ENCODE measurements at regions not wholly inside any gene's neighbourhood (a gene's known extent, or its start where the extent isn't known, plus 50 kb on each side); places are given as distances from the start of the nearest gene placed in this dataset.

GRCh38 chr3:39752751-39753150, 56.7 kb upstream of the MYRIP start:
- FAIRE-seq (no peak), DNase-seq (ENCODE audit: insufficient read length, low spot score) (no peak)
- no peak for TF ChIP-seq POLR2AphosphoS5 (IDR thresholded peaks at IDR 0.05; ENCODE audit: low read depth, low read length)
- TF ChIP-seq POU2F2 (IDR thresholded peaks at IDR 0.05; ENCODE audit: low read depth, low read length), result no peak
- no peak for TF ChIP-seq SPI1 (IDR thresholded peaks at IDR 0.05; ENCODE audit: low read depth, low read length)
- no peak for TF ChIP-seq TAF1 (IDR thresholded peaks at IDR 0.05; ENCODE audit: low read depth, low read length)
- no peak for TF ChIP-seq POLR2A (IDR thresholded peaks at IDR 0.05; ENCODE audit: low read depth, low read length)
- TF ChIP-seq PAX5 (IDR thresholded peaks at IDR 0.05; ENCODE audit: insufficient read depth, low read length, severe bottlenecking), result no peak

- DNase-seq (ENCODE audit: insufficient read length, low spot score), result no peak
- FAIRE-seq, result no peak
- TF ChIP-seq POLR2AphosphoS5 (IDR thresholded peaks at IDR 0.05; ENCODE audit: low read depth, low read length), result no peak
- no peak for TF ChIP-seq SPI1 (IDR thresholded peaks at IDR 0.05; ENCODE audit: low read depth, low read length)
- no peak for TF ChIP-seq TAF1 (IDR thresholded peaks at IDR 0.05; ENCODE audit: low read depth, low read length)
- no peak for TF ChIP-seq POU2F2 (IDR thresholded peaks at IDR 0.05; ENCODE audit: low read depth, low read length)
- TF ChIP-seq POLR2A (IDR thresholded peaks at IDR 0.05; ENCODE audit: low read depth, low read length), result no peak
- no peak for TF ChIP-seq PAX5 (IDR thresholded peaks at IDR 0.05; ENCODE audit: insufficient read depth, low read length, severe bottlenecking)
These were observed 56.0 kb upstream of the MYRIP start for GRCh38 chr3:39753391-39753790.

GRCh38 chr3:39754549-39754948, 54.9 kb upstream of the MYRIP start:
- DNase-seq (ENCODE audit: insufficient read length, low spot score) (no peak), FAIRE-seq (no peak)
- TF ChIP-seq PAX5 (IDR thresholded peaks at IDR 0.05; ENCODE audit: insufficient read depth, low read length, severe bottlenecking) (no peak), TAF1 (IDR thresholded peaks at IDR 0.05; ENCODE audit: low read depth, low read length) (no peak), SPI1 (IDR thresholded peaks at IDR 0.05; ENCODE audit: low read depth, low read length) (no peak), POLR2AphosphoS5 (IDR thresholded peaks at IDR 0.05; ENCODE audit: low read depth, low read length) (no peak), POLR2A (IDR thresholded peaks at IDR 0.05; ENCODE audit: low read depth, low read length) (no peak), POU2F2 (IDR thresholded peaks at IDR 0.05; ENCODE audit: low read depth, low read length) (no peak)

- FAIRE-seq, result no peak
- TF ChIP-seq TAF1 (IDR thresholded peaks at IDR 0.05; ENCODE audit: low read depth, low read length) (no peak), PAX5 (IDR thresholded peaks at IDR 0.05; ENCODE audit: insufficient read depth, low read length, severe bottlenecking) (no peak), POLR2A (IDR thresholded peaks at IDR 0.05; ENCODE audit: low read depth, low read length) (no peak), SPI1 (IDR thresholded peaks at IDR 0.05; ENCODE audit: low read depth, low read length) (no peak), POU2F2 (IDR thresholded peaks at IDR 0.05; ENCODE audit: low read depth, low read length) (no peak), POLR2AphosphoS5 (IDR thresholded peaks at IDR 0.05; ENCODE audit: low read depth, low read length) (no peak)
- DNase-seq (ENCODE audit: insufficient read length, low spot score), result no peak
These were observed 54.3 kb upstream of the MYRIP start for GRCh38 chr3:39755100-39755499.

- no peak for DNase-seq (ENCODE audit: insufficient read length, low spot score)
- no peak for TF ChIP-seq PAX5 (IDR thresholded peaks at IDR 0.05; ENCODE audit: insufficient read depth, low read length, severe bottlenecking)
- no peak for FAIRE-seq
These were observed 52.1 kb upstream of the MYRIP start for GRCh38 chr3:39757307-39757706.

All from GM12891 (cell line).